ENCODE measurements at regions not wholly inside any gene's neighbourhood (a gene's known extent, or its start where the extent isn't known, plus 50 kb on each side); places are given as distances from the start of the nearest gene placed in this dataset.

GRCh38 chr3:177760803-177761202 lies 563.5 kb upstream of the TBL1XR1 start:
- TF ChIP-seq CTCF (IDR thresholded peaks at IDR 0.05 in 4 of 5, conservative IDR thresholded peaks at IDR 0.05 in 1 of 5): no peak
- no peak for TF ChIP-seq POLR2A (IDR thresholded peaks at IDR 0.05)
